ENCODE measurements at regions not wholly inside any gene's neighbourhood (a gene's known extent, or its start where the extent isn't known, plus 50 kb on each side); places are given as distances from the start of the nearest gene placed in this dataset.

DNA sequence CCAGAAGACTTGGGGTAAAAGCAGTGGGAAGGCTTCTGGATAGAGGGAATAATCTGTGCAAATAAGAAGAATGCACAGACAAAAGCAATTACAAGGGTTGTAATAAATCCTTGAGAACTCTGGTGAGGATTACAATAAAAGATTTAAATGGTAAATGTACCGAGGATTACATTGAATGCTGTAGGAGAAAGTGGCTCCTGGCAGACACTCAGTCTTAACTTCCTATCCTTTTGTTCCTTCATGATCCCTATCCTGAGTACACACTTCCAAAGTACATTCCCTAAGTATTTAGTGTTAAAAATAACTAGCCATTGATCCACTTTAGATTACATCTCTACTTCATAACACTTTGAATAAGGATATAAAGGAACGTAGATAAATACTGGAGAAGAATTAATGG is 205.4 kb downstream of the SPATA18 start:
- Histone ChIP-seq H3K4me1 (ENCODE audit: control insufficient read depth, low read depth, low read length) (peaks cover 4% of the 10 kb centered on the region), H3K36me3 (ENCODE audit: control insufficient read depth, insufficient read depth, low read length) (no peaks in the 10 kb centered on the region), H3K27me3 (ENCODE audit: insufficient read depth, low read length, poor library complexity) (no peaks in the 10 kb centered on the region), H3K27ac (ENCODE audit: low read depth, low read length) (no peak overlapping the region), H3K23ac (ENCODE audit: low read length) (no peak overlapping the region), H3K79me2 (ENCODE audit: control insufficient read depth, insufficient read depth, low read length) (no peaks in the 10 kb centered on the region), H2BK15ac (replicated peaks; ENCODE audit: low read depth) (no peak overlapping the region), H4K8ac (ENCODE audit: low read depth, low read length) (no peak overlapping the region), H2BK120ac (ENCODE audit: low read depth, low read length) (no peak overlapping the region), H3K79me1 (ENCODE audit: low read length) (no peaks in the 10 kb centered on the region), H3K4ac (ENCODE audit: low read depth, low read length) (no peak overlapping the region), H3K4me2 (ENCODE audit: low read length) (no peak overlapping the region), H3K56ac (ENCODE audit: low read length) (no peak overlapping the region), H3K9ac (ENCODE audit: low read length) (no peak overlapping the region), H2BK5ac (ENCODE audit: low read length) (no peak overlapping the region), H3K18ac (ENCODE audit: low read length) (no peak overlapping the region), H3K4me3 (ENCODE audit: low read length) (no peak overlapping the region), H2AK5ac (ENCODE audit: low read length) (no peak overlapping the region), H4K5ac (ENCODE audit: low read length) (no peak overlapping the region)
- no peak for DNase-seq
- WGBS (ENCODE audit: extremely low coverage, insufficient coverage, low lambda C conversion rate): no CpG with 5 or more reads among the region's 2 CpGs

GRCh38 chr4:52259978-52260377 is 208.9 kb downstream of the SPATA18 start:
- Histone ChIP-seq H3K18ac (ENCODE audit: low read length) (no peak overlapping the region), H2BK15ac (replicated peaks; ENCODE audit: low read depth) (no peak overlapping the region), H3K36me3 (ENCODE audit: control insufficient read depth, insufficient read depth, low read length) (no peaks in the 10 kb centered on the region), H4K5ac (ENCODE audit: low read length) (no peak overlapping the region), H3K4me2 (ENCODE audit: low read length) (no peak overlapping the region), H2AK5ac (ENCODE audit: low read length) (no peak overlapping the region), H2BK5ac (ENCODE audit: low read length) (no peak overlapping the region), H3K79me2 (ENCODE audit: control insufficient read depth, insufficient read depth, low read length) (no peaks in the 10 kb centered on the region), H3K4ac (ENCODE audit: low read depth, low read length) (no peak overlapping the region), H3K27me3 (ENCODE audit: insufficient read depth, low read length, poor library complexity) (no peaks in the 10 kb centered on the region), H3K4me3 (ENCODE audit: low read length) (no peak overlapping the region), H3K4me1 (ENCODE audit: control insufficient read depth, low read depth, low read length) (peaks cover 4% of the 10 kb centered on the region), H3K27ac (ENCODE audit: low read depth, low read length) (no peak overlapping the region), H3K23ac (ENCODE audit: low read length) (no peak overlapping the region), H2BK120ac (ENCODE audit: low read depth, low read length) (no peak overlapping the region), H3K56ac (ENCODE audit: low read length) (no peak overlapping the region), H3K9ac (ENCODE audit: low read length) (no peak overlapping the region), H4K8ac (ENCODE audit: low read depth, low read length) (no peak overlapping the region), H3K79me1 (ENCODE audit: low read length) (no peaks in the 10 kb centered on the region)
- WGBS (ENCODE audit: extremely low coverage, insufficient coverage, low lambda C conversion rate): no CpG with 5 or more reads among the region's 3 CpGs
- DNase-seq: peak; percentile 76

DNA sequence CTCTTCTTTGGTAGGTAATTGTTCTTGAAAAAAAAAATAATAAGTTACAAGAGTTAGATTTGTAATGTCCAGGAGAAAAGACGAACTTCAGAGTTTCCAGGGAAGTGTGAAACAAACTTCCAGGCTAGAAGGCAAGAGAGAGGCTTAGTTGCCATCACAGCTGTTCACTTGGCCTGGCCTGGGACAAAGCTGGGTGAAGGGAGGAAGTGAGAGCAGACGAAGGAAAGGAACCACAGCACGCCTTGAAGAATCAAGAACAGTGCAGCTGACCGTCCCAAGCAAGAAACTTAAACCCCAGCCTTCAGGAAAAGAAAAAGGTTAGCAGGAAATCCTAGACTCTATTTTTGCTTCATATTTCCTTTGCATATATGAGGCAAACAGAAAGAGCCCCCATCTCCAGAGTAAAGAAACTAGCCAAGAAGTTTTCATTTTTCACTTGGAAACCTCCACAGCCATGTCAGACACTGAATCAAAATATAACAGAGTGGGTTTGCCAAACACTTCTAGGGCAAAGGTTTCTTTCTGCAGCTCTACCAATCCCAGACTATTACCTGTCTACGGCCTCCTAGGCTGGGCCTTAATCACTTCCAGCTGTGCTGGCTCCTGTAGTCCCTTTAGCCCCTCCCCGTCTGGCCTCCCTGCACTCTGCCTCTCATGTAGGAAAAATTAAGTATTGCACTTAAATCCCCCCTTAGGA is 209.6 kb downstream of the SPATA18 start:
- WGBS (ENCODE audit: extremely low coverage, insufficient coverage, low lambda C conversion rate): no CpG with 5 or more reads among the region's 6 CpGs
- Histone ChIP-seq H3K4me1 (ENCODE audit: control insufficient read depth, low read depth, low read length) (peaks cover 4% of the 10 kb centered on the region), H2BK15ac (replicated peaks; ENCODE audit: low read depth) (no peak overlapping the region), H3K4me3 (ENCODE audit: low read length) (no peak overlapping the region), H3K79me2 (ENCODE audit: control insufficient read depth, insufficient read depth, low read length) (no peaks in the 10 kb centered on the region), H3K4ac (ENCODE audit: low read depth, low read length) (peak overlapping the region; percentile 44), H3K56ac (ENCODE audit: low read length) (peak overlapping the region; percentile 54), H3K23ac (ENCODE audit: low read length) (no peak overlapping the region), H4K5ac (ENCODE audit: low read length) (no peak overlapping the region), H2BK120ac (ENCODE audit: low read depth, low read length) (peak overlapping the region; percentile 6), H4K8ac (ENCODE audit: low read depth, low read length) (no peak overlapping the region), H3K4me2 (ENCODE audit: low read length) (no peak overlapping the region), H3K27ac (ENCODE audit: low read depth, low read length) (peak overlapping the region; percentile 66), H3K9ac (ENCODE audit: low read length) (peak overlapping the region; percentile 4), H2BK5ac (ENCODE audit: low read length) (peak overlapping the region; percentile 90), H3K36me3 (ENCODE audit: control insufficient read depth, insufficient read depth, low read length) (no peaks in the 10 kb centered on the region), H3K18ac (ENCODE audit: low read length) (peak overlapping the region; percentile 20), H3K79me1 (ENCODE audit: low read length) (no peaks in the 10 kb centered on the region), H3K27me3 (ENCODE audit: insufficient read depth, low read length, poor library complexity) (no peaks in the 10 kb centered on the region), H2AK5ac (ENCODE audit: low read length) (no peak overlapping the region)
- peak; percentile 40 for DNase-seq

- H2BK5ac ChIP-seq (ENCODE audit: low read length): no peak overlapping the region
- H3K23ac ChIP-seq (ENCODE audit: low read length): no peak overlapping the region
- H4K5ac ChIP-seq (ENCODE audit: low read length): no peak overlapping the region
- no peak overlapping the region for H3K4me3 ChIP-seq (ENCODE audit: low read length)
- no peak overlapping the region for H3K56ac ChIP-seq (ENCODE audit: low read length)
- no peak overlapping the region for H2BK15ac ChIP-seq (replicated peaks; ENCODE audit: low read depth)
- no peak overlapping the region for H3K18ac ChIP-seq (ENCODE audit: low read length)
- H3K4ac ChIP-seq (ENCODE audit: low read depth, low read length): no peak overlapping the region
- H3K79me1 ChIP-seq (ENCODE audit: low read length): no peaks in the 10 kb centered on the region
- no peak overlapping the region for H2BK120ac ChIP-seq (ENCODE audit: low read depth, low read length)
- H3K79me2 ChIP-seq (ENCODE audit: control insufficient read depth, insufficient read depth, low read length): no peaks in the 10 kb centered on the region
- no peak overlapping the region for H3K27ac ChIP-seq (ENCODE audit: low read depth, low read length)
- H3K27me3 ChIP-seq (ENCODE audit: insufficient read depth, low read length, poor library complexity): no peaks in the 10 kb centered on the region
- no peak overlapping the region for H4K8ac ChIP-seq (ENCODE audit: low read depth, low read length)
- H3K36me3 ChIP-seq (ENCODE audit: control insufficient read depth, insufficient read depth, low read length): no peaks in the 10 kb centered on the region
- DNase-seq: no peak
- H2AK5ac ChIP-seq (ENCODE audit: low read length): no peak overlapping the region
- no peak overlapping the region for H3K9ac ChIP-seq (ENCODE audit: low read length)
- peaks cover 4% of the 10 kb centered on the region for H3K4me1 ChIP-seq (ENCODE audit: control insufficient read depth, low read depth, low read length)
- no peak overlapping the region for H3K4me2 ChIP-seq (ENCODE audit: low read length)
Observed at GRCh38 chr4:52263607-52264006, 212.5 kb downstream of the SPATA18 start.

- no peak overlapping the region for H3K18ac ChIP-seq (ENCODE audit: low read length)
- H3K27me3 ChIP-seq (ENCODE audit: insufficient read depth, low read length, poor library complexity): no peaks in the 10 kb centered on the region
- H3K4me2 ChIP-seq (ENCODE audit: low read length): no peak overlapping the region
- H2BK5ac ChIP-seq (ENCODE audit: low read length): peak overlapping the region; percentile 18
- no peak overlapping the region for H2BK15ac ChIP-seq (replicated peaks; ENCODE audit: low read depth)
- WGBS (ENCODE audit: extremely low coverage, insufficient coverage, low lambda C conversion rate): no CpG with 5 or more reads among the region's 6 CpGs
- H3K36me3 ChIP-seq (ENCODE audit: control insufficient read depth, insufficient read depth, low read length): no peaks in the 10 kb centered on the region
- H4K5ac ChIP-seq (ENCODE audit: low read length): no peak overlapping the region
- H3K4ac ChIP-seq (ENCODE audit: low read depth, low read length): no peak overlapping the region
- DNase-seq: no peak
- H3K9ac ChIP-seq (ENCODE audit: low read length): no peak overlapping the region
- no peak overlapping the region for H3K23ac ChIP-seq (ENCODE audit: low read length)
- H3K4me1 ChIP-seq (ENCODE audit: control insufficient read depth, low read depth, low read length): peaks cover 4% of the 10 kb centered on the region
- no peak overlapping the region for H3K4me3 ChIP-seq (ENCODE audit: low read length)
- H2AK5ac ChIP-seq (ENCODE audit: low read length): no peak overlapping the region
- no peaks in the 10 kb centered on the region for H3K79me2 ChIP-seq (ENCODE audit: control insufficient read depth, insufficient read depth, low read length)
- H3K27ac ChIP-seq (ENCODE audit: low read depth, low read length): no peak overlapping the region
- H3K79me1 ChIP-seq (ENCODE audit: low read length): no peaks in the 10 kb centered on the region
- H3K56ac ChIP-seq (ENCODE audit: low read length): peak overlapping the region; percentile 49
- no peak overlapping the region for H4K8ac ChIP-seq (ENCODE audit: low read depth, low read length)
- H2BK120ac ChIP-seq (ENCODE audit: low read depth, low read length): no peak overlapping the region
Observed at GRCh38 chr4:52265781-52266525, 214.8 kb downstream of the SPATA18 start.
